Hepatocyte (in vitro differentiated cells): ENCODE measurements at regions not wholly inside any gene's neighbourhood (a gene's known extent, or its start where the extent isn't known, plus 50 kb on each side); places are given as distances from the start of the nearest gene placed in this dataset.

Source experiments
- DNase-seq: peaks from one replicate; pipeline ENCODE4 v3.0.0-alpha.2; 2016; ENCODE audit warnings: low spot score
- H2AFZ ChIP-seq: fragments of 200-600 bp; sonication (generic); 2 replicates; pipeline ENCODE4 v1.6.0; 2016; ENCODE audit warnings: antibody characterized with exemption, mild to moderate bottlenecking
- H3K27ac ChIP-seq: fragments of 200-600 bp; sonication (generic); 2 replicates; pipeline ENCODE4 v1.5.1; 2016; ENCODE audit warnings: mild to moderate bottlenecking
- H3K27me3 ChIP-seq: fragments of 200-600 bp; sonication (generic); 2 replicates; pipeline ENCODE4 v1.6.1; 2016
- H3K36me3 ChIP-seq: fragments of 200-600 bp; sonication (generic); replicated peaks from 2 replicates; pipeline ENCODE4 v1.5.1; 2016; ENCODE audit warnings: low read depth; ENCODE audit not compliant: insufficient read depth
- H3K4me1 ChIP-seq: fragments of 200-600 bp; sonication (generic); 2 replicates; pipeline ENCODE4 v1.5.1; 2016; ENCODE audit warnings: mild to moderate bottlenecking, moderate library complexity; ENCODE audit not compliant: insufficient read depth
- H3K4me2 ChIP-seq: fragments of 200-600 bp; sonication (generic); 2 replicates; pipeline ENCODE4 v1.6.0; 2016
- H3K4me3 ChIP-seq: fragments of 200-600 bp; sonication (generic); 2 replicates; pipeline ENCODE4 v1.5.1; 2016; ENCODE audit warnings: mild to moderate bottlenecking
- H3K79me2 ChIP-seq: fragments of 200-600 bp; sonication (generic); 2 replicates; pipeline ENCODE4 v1.6.0; 2017; ENCODE audit warnings: mild to moderate bottlenecking
- H3K9me2 ChIP-seq: fragments of 200-600 bp; sonication (generic); replicated peaks from 2 replicates; pipeline ENCODE4 v1.6.0; 2017; ENCODE audit warnings: mild to moderate bottlenecking; ENCODE audit not compliant: insufficient read depth
- H3K9me3 ChIP-seq: fragments of 200-600 bp; sonication (generic); 2 replicates; pipeline ENCODE4 v1.5.1; 2016; ENCODE audit warnings: low read depth, mild to moderate bottlenecking
- H4K20me1 ChIP-seq: fragments of 200-600 bp; sonication (generic); 2 replicates; pipeline ENCODE4 v1.6.0; 2016; ENCODE audit warnings: mild to moderate bottlenecking; ENCODE audit not compliant: insufficient read depth, poor library complexity, severe bottlenecking
- CTCF ChIP-seq: fragments of 200-600 bp; sonication (generic); IDR thresholded peaks from 2 replicates; pipeline ENCODE4 v1.5.1; 2016; ENCODE audit warnings: antibody characterized with exemption, mild to moderate bottlenecking; ENCODE audit not compliant: poor library complexity
- EZH2 ChIP-seq: fragments of 200-600 bp; sonication (generic); IDR thresholded peaks from 2 replicates; pipeline ENCODE4 v1.6.1; 2016; ENCODE audit warnings: antibody characterized with exemption, mild to moderate bottlenecking, borderline replicate concordance
- EZH2phosphoT487 ChIP-seq: fragments of 200-600 bp; sonication (generic); IDR thresholded peaks from one replicate; pipeline ENCODE4 v1.6.1; 2018; ENCODE audit warnings: antibody characterized with exemption, mild to moderate bottlenecking, low read depth, moderate library complexity; ENCODE audit not compliant: unreplicated experiment, severe bottlenecking
- WGBS: methylation state at CpG from one replicate; pipeline ENCODE4 v1.1.6; 2016; ENCODE audit warnings: low lambda C conversion rate; ENCODE audit errors: missing lambda C conversion rate; 5-methylcytosine and 5-hydroxymethylcytosine counted together

DNA sequence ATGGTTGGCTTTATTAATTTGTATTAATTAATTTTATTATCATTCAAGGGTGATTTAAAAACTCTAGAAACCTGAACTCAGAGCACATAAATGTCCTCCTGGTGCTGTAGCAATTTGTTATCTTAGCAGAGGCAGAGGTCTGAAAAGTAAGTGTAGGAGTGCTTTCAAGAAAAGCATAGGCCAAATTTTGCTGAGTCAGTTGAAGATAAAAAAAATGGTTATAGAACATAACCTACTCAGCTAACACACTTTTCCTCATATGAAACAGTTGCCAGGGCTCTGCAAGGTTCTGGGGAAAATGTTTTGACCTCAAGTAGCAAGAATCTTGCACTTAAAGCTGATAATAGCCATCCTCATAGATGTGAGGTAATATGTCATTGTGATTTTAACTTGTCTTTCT lies 53.5 kb upstream of the CHODL start:
- Histone ChIP-seq H3K79me2 (no peaks in the 10 kb centered on the region), H3K9me2 (no peaks in the 10 kb centered on the region), H3K4me1 (no peaks in the 10 kb centered on the region), H3K27ac (no peak overlapping the region), H3K9me3 (no peaks in the 10 kb centered on the region), H3K36me3 (no peaks in the 10 kb centered on the region), H2AFZ (no peak overlapping the region), H3K27me3 (no peaks in the 10 kb centered on the region), H3K4me3 (no peak overlapping the region), H4K20me1 (no peaks in the 10 kb centered on the region), H3K4me2 (no peak overlapping the region)
- no peak for DNase-seq
- TF ChIP-seq EZH2 (no peak), EZH2phosphoT487 (no peak), CTCF (no peak)

GRCh38 chr21:18178509-18178908 lies 66.1 kb upstream of the CHODL start:
- Histone ChIP-seq H3K27me3 (no peaks in the 10 kb centered on the region), H3K9me2 (no peaks in the 10 kb centered on the region), H3K4me3 (no peak overlapping the region), H3K36me3 (no peaks in the 10 kb centered on the region), H3K9me3 (no peaks in the 10 kb centered on the region), H4K20me1 (no peaks in the 10 kb centered on the region), H3K4me2 (no peak overlapping the region), H2AFZ (no peak overlapping the region), H3K79me2 (no peaks in the 10 kb centered on the region), H3K4me1 (no peaks in the 10 kb centered on the region), H3K27ac (no peak overlapping the region)
- TF ChIP-seq EZH2phosphoT487 (no peak), EZH2 (no peak), CTCF (no peak)
- DNase-seq: no peak

- DNase-seq: no peak
- Histone ChIP-seq H3K9me3 (no peaks in the 10 kb centered on the region), H3K4me1 (no peaks in the 10 kb centered on the region), H3K36me3 (no peaks in the 10 kb centered on the region), H3K27ac (no peak overlapping the region), H2AFZ (no peak overlapping the region), H3K27me3 (no peaks in the 10 kb centered on the region), H3K4me2 (no peak overlapping the region), H3K79me2 (no peaks in the 10 kb centered on the region), H3K4me3 (no peak overlapping the region), H3K9me2 (no peaks in the 10 kb centered on the region), H4K20me1 (no peaks in the 10 kb centered on the region)
- TF ChIP-seq EZH2phosphoT487 (no peak), EZH2 (no peak), CTCF (no peak)
These were observed 70.3 kb upstream of the CHODL start for GRCh38 chr21:18174370-18174769.

GRCh38 chr21:18170829-18171228 lies 73.8 kb upstream of the CHODL start:
- no peaks in the 10 kb centered on the region for H3K79me2 ChIP-seq
- H3K27me3 ChIP-seq: no peaks in the 10 kb centered on the region
- no peaks in the 10 kb centered on the region for H3K9me2 ChIP-seq
- H3K4me2 ChIP-seq: no peak overlapping the region
- H3K4me3 ChIP-seq: no peak overlapping the region
- no peaks in the 10 kb centered on the region for H3K4me1 ChIP-seq
- H3K36me3 ChIP-seq: no peaks in the 10 kb centered on the region
- H4K20me1 ChIP-seq: no peaks in the 10 kb centered on the region
- TF ChIP-seq EZH2 (no peak), CTCF (no peak), EZH2phosphoT487 (no peak)
- H3K27ac ChIP-seq: no peak overlapping the region
- WGBS: 89% methylated on average over 1 of the region's 2 CpGs
- no peak overlapping the region for H2AFZ ChIP-seq
- DNase-seq: no peak
- H3K9me3 ChIP-seq: no peaks in the 10 kb centered on the region
